ENCODE measurements at regions not wholly inside any gene's neighbourhood (a gene's known extent, or its start where the extent isn't known, plus 50 kb on each side); places are given as distances from the start of the nearest gene placed in this dataset.

DNA sequence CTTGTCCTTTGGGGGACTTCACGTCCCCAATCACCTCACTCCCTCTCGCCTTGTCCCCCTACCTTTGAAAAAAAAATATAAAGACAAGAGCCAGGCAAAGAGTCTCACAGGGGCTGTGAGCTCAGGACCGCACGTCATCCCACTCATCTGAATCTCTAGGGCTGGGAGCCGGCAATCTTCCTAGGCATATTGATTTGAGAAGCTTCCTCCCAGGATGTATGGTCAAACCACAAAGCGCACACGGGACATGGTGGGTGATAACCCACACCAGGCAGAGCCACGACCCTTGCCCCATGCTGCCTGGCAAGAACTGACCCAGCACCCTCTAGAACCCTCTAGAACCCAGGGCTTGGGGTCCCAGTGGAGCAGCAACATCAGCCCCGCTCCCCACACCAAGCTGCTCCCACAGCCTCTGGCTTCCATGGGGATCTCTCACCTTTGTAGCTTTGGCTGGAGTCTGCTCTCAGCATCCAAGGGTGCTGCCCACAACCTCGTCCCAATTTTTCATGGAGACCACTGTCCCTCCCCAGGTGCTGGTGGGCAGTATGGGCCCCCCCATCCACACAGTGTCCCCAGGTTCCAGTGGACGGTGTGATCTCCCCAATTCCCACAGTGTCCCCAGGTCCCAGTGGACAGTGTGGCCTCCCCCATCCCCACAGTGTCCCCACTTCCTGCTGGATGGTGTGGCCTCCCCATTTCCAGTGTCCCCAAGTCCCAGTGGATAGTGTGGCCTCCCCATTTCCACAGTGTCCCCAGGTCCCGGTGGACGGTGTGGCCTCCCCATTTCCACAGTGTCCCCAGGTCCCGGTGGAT, 85.2 kb upstream of the FGF3 start:
- DNase-seq (ENCODE audit: extremely low read depth in 1 of 2, low read depth in 1 of 2), result no peak

GRCh38 chr11:69904974-69905535, 85.8 kb upstream of the FGF3 start:
- DNase-seq (ENCODE audit: extremely low read depth in 1 of 2, low read depth in 1 of 2), result no peak

GRCh38 chr11:69905611-69906452, 86.6 kb upstream of the FGF3 start:
- no peak for DNase-seq (ENCODE audit: extremely low read depth in 1 of 2, low read depth in 1 of 2)

DNA sequence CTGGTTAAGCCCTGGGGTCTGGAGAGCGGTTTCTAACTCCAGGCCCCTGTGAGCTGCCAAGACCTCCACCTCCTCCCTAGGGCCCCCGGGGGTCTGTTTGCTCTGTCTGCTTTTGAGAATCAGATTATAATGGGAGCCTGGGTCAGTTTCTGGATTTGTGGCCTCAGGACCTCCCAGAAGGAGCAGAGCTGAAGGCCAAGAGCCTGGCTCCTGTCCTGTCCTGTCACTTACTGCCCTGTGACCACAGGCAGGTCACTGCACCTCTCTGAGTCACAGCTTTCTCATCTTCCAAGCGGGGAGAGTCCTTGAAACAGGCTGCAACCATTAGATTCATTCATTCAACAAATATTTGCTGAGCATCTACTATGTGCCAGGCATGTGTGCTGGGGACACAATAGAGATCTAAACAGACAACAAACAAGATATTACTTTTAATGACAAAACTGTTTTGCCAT, 87.3 kb upstream of the FGF3 start:
- no peak for DNase-seq (ENCODE audit: extremely low read depth in 1 of 2, low read depth in 1 of 2)

DNA sequence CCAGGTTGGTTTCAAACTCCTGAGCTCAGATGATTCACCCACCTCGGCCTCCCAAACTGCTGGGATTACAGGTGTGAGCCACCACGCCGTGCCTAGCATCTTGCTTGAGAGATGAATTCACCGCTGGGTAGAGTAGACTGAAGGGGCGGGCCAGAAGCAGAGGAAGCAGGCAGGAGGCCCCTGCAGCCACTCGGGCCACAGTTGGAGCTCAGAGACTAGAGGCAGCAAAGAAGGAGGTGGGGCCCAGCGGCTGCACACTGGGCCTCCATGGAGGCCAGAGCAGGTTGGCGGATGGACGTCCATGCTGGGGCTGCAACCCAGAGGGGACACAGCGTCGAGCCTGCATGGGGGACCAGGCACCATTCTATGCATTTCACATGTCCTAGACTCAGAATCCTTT, 88.4 kb upstream of the FGF3 start:
- no peak for DNase-seq (ENCODE audit: extremely low read depth in 1 of 2, low read depth in 1 of 2)

GRCh38 chr11:69908511-69909220, 89.5 kb upstream of the FGF3 start:
- no peak for DNase-seq (ENCODE audit: extremely low read depth in 1 of 2, low read depth in 1 of 2)

DNA sequence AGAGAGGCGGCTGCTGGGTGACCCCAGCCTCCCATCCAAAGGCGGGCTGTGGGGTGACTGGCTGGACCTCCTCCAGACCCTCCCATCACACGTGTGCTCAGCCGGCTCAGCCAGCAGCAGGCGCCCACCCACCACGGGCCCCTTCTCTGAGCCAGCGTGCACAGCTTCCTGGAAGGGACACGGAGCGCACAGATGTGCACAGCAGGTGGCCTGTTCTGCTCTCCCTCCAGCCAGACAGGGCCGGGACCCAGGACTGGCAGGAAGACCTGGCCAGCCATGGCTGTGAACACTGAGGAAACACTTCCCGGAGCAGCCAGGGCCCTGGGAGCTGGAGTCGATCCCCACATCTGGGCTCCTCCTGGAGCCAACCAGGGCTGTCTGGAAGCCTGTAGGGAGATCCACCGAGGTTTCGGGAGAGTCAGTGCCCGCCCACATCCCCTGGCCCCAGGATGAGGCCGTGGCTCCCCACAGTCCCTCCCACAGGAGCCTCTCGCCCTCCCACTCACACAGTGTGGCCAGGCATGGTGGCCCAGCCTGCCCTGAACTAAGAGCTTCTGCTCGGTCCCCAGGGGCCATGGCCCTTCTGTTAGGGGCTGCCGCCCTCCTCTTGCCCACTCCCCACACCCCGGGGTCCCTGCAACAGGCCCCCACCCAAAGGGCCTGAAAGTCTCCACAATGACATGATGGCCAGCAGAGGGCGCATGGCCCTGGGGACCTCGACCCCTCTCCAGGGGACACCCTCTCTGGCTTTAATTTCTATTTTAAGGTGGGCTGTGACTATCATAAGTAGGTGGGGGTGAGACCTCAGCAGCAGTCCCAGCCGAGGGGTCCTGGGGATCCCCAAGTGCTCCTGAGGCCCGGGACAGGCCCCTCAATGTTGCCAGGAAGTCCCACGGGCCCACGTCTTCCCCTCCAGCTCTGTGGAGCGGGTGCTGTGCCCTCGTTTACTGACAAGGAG, 90.6 kb upstream of the FGF3 start:
- DNase-seq (ENCODE audit: extremely low read depth in 1 of 2, low read depth in 1 of 2), result no peak

GRCh38 chr11:69910519-69911309, 91.5 kb upstream of the FGF3 start:
- DNase-seq (ENCODE audit: extremely low read depth in 1 of 2, low read depth in 1 of 2), result no peak

DNA sequence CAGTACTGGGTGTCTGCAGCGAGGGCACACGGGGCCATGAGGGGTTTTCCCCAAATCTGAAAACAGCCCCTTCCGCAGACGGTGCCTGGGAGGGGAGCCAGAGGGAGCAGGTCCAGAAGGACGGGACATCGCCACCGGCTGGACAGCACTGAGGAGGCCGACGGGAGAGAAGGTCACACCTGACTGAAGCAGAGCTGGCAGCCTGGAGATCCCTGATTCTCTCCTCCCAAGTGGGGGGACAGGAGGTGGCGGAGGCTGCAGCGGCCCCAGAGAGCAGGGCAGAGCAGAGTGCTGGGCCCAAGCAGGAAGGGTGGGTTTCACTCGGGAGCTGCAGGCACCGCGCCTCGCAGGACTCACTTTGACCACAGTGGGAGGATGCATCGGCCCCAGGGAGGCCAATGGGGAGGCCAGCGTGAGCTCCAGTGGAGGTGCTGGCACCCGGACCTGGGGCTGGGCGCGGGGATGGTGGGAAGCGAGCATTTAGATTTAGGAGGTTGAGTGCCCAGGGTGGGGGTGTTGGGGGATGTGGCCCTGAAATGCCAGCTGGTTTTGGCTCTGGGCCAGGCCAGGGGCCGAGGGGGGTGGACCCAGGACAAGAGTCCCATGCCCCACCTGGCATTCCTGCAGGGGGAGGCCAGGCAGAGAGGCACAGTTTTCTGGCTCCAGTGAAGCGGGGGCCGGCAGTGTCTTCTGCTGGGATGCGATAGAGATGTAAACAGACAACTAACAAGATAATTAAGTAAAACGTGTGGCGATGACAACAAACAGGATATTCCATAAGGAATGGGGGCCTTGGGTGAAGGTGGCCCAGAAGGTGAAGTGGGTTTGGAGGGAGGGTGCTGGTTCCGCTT, 92.3 kb upstream of the FGF3 start:
- no peak for DNase-seq (ENCODE audit: extremely low read depth in 1 of 2, low read depth in 1 of 2)

DNA sequence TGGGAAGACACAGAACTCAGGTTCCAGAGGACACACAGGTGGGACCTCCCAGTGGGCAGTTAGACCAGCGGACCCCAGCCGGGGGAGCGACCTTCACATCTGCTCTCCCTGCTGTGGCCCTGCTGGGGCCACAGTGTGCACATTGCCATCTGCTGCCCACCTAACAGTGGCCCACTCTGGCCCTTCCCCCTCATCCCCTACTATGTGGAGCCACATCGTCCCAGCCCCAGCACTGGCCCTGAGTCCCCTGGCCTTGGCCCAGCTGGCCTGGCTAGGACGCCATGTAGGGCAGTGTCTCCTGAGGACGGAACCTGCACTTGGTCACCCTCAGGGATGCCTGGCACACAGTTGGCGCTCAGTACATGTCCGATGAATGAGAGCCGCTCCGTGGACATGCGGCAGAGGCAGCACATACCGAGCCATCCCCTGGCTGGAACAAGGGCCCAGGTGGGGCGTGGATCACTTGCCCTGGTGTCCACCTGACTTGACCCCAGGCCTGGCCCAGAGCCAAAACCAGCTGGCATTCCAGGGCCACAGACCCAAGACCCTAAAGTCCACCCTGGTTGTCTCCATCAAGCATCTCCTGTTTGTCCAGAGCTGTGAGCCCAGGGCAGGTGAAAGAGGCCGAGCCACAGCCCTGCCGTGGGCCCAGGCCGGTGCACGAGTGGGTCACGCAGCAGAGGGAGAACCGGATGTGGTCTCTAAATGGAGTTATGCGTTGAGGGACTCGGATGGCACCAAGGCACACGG, 93.1 kb upstream of the FGF3 start:
- DNase-seq (ENCODE audit: extremely low read depth in 1 of 2, low read depth in 1 of 2), result no peak

DNA sequence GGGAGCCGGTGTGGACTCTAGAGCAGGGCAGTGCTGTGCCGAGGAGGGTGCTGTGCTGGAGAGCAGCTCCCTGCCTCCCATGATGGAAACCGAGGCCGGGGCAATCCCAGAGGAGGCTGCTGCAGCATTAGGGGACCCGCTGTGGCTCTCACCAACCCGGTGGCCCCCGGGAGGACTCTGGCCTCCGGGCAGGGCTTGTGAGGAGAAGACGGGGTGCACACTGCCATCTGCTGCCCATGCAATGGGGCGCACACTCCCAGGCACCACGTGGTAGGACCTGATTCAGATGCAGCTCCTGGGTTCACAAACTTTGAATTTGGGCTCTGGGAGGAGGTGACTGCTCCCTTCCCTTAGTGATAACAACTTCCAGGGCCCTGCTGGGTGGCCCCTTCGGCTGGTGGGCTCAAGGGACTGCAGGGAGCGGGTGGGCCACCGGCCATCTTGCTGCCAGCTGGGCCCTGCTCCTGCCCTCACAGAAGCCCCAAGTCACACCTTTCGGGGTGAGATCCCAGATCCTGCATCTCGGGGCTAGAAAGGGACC, 93.8 kb upstream of the FGF3 start:
- no peak for DNase-seq (ENCODE audit: extremely low read depth in 1 of 2, low read depth in 1 of 2)

DNA sequence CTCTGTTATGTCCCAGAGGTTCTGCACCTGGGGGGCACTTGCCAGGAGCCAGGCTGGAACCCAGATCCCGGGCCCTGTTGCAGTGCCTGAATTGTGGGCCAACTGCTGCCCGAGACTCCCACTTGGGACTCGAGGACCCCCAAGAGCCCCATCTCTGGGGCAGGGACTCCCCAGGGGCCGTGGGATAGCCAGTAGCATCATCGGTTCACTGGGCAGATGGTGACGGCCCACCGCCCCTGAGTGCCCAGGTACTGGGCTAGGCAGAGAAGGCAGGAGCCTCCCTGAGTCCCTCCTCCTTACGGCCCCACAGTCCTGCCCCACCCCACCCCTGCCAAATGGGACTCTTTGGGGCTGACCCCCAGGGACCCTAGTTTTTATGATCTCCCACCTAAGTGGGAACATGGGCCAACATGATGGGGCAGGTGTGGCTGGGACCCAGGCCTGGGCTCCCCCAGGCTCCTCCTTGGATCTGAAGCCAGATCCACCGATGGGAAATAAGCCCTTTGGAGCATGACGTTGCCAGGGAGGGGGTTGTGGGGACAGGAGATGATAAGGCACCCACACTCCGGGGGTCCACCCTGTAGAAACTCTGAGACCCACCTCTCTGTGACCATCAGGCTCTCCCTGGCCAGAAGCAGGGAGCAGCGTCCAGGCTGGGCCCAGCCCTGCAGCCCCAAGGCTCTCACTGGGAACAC, 94.5 kb upstream of the FGF3 start:
- DNase-seq (ENCODE audit: extremely low read depth in 1 of 2, low read depth in 1 of 2), result no peak

DNA sequence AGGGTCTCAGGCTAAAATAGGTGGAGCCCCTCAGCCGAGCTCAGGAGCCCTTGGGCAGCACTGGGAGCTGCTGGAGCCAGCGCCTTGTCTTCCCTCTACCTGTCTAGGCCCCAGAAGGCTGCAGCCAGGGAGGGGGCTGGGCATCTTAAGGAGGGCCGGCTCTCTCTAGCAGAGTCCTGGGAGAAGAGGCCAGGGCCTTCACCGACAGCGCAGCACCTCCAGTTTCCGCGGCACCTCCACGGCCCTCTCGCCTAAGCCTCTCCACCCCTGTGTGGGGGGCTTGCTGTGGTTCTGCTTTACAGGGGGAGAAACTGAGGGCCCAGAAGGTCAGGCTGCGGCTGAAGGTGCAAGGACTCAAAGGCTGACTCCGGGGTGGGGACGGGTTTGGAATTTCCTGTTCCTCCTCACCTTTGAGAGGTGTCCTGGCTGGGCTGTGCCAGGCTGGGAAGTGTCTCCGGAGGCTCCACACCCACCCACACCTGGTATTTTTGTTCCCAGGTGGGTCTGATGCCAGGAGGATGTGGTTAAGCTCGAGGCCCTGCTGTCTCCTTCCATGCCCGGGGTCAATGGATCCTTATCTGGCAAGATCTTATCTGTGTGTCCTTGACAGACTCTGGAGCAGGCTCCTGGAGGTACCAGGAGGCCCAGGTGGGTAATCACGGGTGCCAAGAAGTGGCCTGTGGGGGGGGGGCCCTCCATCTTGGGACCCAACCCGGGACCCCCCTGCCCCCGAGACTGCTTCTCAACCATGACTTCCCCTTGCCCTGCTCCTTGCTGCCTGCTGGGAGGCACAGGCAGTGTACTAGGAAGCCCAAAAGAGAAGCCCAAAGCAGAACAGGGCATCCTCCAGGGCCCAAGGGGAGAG, 95.3 kb upstream of the FGF3 start:
- DNase-seq (ENCODE audit: extremely low read depth in 1 of 2, low read depth in 1 of 2), result no peak

DNA sequence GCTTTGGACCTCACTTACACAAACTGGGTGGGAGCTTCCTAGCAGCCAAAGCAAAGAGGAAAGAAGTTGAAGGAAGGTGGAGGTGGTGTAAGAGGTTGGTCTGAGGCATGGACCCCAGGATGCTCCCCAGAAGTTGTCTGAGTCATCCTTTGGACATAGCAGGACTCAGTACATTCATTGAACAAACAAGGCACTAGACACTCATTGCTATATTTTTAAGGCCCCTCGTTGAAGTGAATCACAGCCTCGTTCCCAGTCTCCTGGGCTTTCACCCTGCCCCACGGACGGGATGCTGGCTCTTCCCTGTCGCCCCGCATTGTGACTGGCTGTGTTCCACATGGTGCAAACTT, 95.9 kb upstream of the FGF3 start:
- DNase-seq (ENCODE audit: extremely low read depth in 1 of 2, low read depth in 1 of 2), result no peak

DNA sequence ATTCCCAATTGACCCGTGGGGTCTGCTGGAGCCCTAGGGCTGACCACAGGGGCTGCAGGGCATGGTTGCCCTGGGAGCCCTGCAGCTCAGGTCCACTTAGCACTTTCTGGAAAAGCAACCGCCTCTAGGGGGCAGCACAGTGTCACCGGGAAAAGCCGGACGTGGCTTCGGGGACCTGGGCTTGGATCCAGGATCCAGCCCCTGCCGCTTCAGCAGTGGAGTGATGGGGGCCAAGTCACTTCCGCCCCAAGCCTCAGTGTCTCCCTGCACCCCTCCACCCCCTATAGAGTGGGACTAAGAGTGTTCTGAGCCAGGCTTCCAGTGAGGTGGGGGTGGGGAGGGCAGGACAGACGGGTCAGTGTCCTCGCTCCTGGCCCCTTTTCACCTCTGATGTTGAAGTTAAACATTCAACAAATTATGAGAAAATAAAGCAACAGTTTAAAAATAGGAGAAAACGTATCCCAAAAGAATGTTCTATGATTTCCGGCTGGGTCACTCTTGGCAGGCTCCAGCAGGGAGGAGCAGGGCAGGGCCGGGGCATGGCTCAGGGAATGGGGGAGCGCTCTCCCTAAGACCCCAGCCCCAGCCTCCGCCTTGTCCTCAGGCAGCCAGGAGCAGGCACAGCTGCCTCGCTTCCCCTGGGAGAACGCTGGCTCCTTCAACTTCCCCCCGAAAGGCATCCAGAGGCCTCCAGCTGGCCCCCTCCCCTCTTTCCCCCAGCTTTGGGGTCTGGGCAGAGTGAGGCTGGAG, 96.5 kb upstream of the FGF3 start:
- DNase-seq (ENCODE audit: extremely low read depth in 1 of 2, low read depth in 1 of 2), result peak in 1 of 2 donors; percentile 19

All from activated CD8-positive, alpha-beta memory T cell treated with anti-CD3 and anti-CD28 coated beads for 1 hour (primary cell).